Upper lobe of right lung (tissue), 1 donor: ENCODE measurements at regions not wholly inside any gene's neighbourhood (a gene's known extent, or its start where the extent isn't known, plus 50 kb on each side); places are given as distances from the start of the nearest gene placed in this dataset.

ENCODE experiments used
- ATAC-seq: fragments of 200-7000 bp; cut with Tn5 transposase; one replicate; pipeline ENCODE4 v1.9.1; 2020; ENCODE audit warnings: mild to moderate bottlenecking, moderate library complexity
- DNase-seq: peaks from one replicate; pipeline ENCODE4 v3.0.0-alpha.2; 2020
- H3K27ac ChIP-seq: fragments of 200-600 bp; one replicate; pipeline ENCODE4 v1.8.0; 2022
- H3K27me3 ChIP-seq: fragments of 200-600 bp; one replicate; pipeline ENCODE4 v1.8.0; 2022; ENCODE audit warnings: mild to moderate bottlenecking
- H3K36me3 ChIP-seq: fragments of 200-600 bp; one replicate; pipeline ENCODE4 v1.8.0; 2022
- H3K4me1 ChIP-seq: fragments of 200-600 bp; one replicate; pipeline ENCODE4 v1.8.0; 2022
- H3K4me3 ChIP-seq: fragments of 200-600 bp; one replicate; pipeline ENCODE4 v1.8.0; 2022; ENCODE audit warnings: mild to moderate bottlenecking
- H3K9me3 ChIP-seq: fragments of 200-600 bp; one replicate; pipeline ENCODE4 v1.8.0; 2022
- CTCF ChIP-seq: fragments of 200-600 bp; IDR thresholded peaks from one replicate; pipeline ENCODE4 v1.8.0; 2022; ENCODE audit warnings: antibody characterized with exemption
- intact Hi-C: fragments of 100-400 bp; cut with DNase I; formaldehyde crosslinking; loops from one replicate; pipeline ENCODE4 v1.11.0; 2022
- donor health status: DM: no; HTN: yes; CAD: no; lungs with severe emphysema.

DNA sequence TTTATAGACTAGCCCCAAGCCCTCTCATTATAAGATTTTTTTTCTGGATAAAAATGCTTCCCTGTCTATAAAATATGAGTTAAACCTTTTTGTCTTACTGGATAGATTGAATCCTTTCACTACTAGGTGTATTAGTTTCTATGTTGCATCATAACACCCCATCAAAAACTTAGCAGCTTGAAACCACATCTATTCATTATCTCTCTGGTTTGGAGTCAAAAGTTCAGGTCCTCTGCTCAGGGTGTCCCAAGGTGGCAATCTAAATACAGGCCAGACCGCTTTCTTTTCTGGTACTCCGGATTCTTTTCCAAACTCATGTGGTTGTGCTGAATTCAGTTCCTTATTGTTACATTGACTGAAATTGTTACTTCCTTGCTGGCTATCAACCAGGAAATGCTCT lies 515.5 kb downstream of the PDHA2 start:
- TF ChIP-seq CTCF = no peak
- ATAC-seq (no peak), DNase-seq (no peak)
- Histone ChIP-seq H3K27ac (no peak overlapping the region), H3K4me1 (no peaks in the 10 kb centered on the region), H3K4me3 (no peak overlapping the region), H3K9me3 (no peaks in the 10 kb centered on the region), H3K27me3 (no peaks in the 10 kb centered on the region), H3K36me3 (no peaks in the 10 kb centered on the region)
- intact Hi-C loops = no loop called here

DNA sequence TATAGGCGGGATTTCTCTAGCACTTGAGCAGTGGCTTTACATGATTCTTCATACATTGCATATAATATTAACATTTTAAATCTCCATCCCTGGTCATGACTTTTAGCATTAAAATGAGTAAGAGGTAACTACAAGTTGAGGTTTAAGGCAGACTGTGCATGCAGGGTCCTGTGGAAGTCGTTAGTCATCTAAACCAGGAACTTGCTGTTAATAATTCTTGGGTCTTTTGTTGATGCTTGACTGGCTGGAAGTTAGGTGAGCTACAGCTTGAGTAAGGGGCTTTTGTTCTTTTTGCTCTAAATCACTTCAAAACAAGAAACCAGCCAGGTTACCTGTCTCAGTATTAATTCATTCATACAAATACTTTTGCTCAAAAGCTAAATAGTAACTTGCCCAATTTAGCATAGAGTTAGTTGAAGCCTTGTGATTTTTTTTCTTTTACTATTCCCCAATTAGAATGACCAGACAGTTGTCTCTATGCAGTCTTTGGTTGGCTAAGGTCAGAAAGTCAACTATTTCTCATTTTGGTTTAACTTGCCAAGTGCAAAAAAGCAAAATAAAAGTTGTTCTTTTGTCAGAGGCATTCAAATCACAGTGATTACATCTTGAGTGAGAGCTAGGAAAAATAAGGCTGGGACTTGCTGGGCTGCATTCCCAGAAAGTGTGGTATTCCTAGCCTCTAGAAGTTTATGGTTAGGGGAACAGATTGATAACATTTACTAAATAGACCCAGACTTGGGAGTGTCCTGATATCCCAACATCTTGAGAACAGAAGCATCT lies 516.9 kb downstream of the PDHA2 start:
- no peak for TF ChIP-seq CTCF
- DNase-seq (no peak), ATAC-seq (no peak)
- Histone ChIP-seq H3K4me3 (no peak overlapping the region), H3K27me3 (no peaks in the 10 kb centered on the region), H3K27ac (no peak overlapping the region), H3K9me3 (no peaks in the 10 kb centered on the region), H3K36me3 (no peaks in the 10 kb centered on the region), H3K4me1 (no peaks in the 10 kb centered on the region)
- intact Hi-C loops = no loop called here

GRCh38 chr4:96366632-96367031 lies 526.7 kb downstream of the PDHA2 start:
- DNase-seq = no peak
- Histone ChIP-seq H3K4me3 (no peak overlapping the region), H3K4me1 (no peaks in the 10 kb centered on the region), H3K9me3 (no peaks in the 10 kb centered on the region), H3K36me3 (no peaks in the 10 kb centered on the region), H3K27ac (no peak overlapping the region), H3K27me3 (no peaks in the 10 kb centered on the region)
- intact Hi-C loops = no loop called here
- no peak for ATAC-seq
- TF ChIP-seq CTCF = no peak

- Histone ChIP-seq H3K36me3 (no peaks in the 10 kb centered on the region), H3K27ac (no peak overlapping the region), H3K27me3 (no peaks in the 10 kb centered on the region), H3K4me1 (no peaks in the 10 kb centered on the region), H3K9me3 (no peaks in the 10 kb centered on the region), H3K4me3 (no peak overlapping the region)
- ATAC-seq (no peak), DNase-seq (no peak)
- intact Hi-C loops = no loop called here
- TF ChIP-seq CTCF = no peak
Observed at GRCh38 chr4:96375367-96375766, 535.5 kb downstream of the PDHA2 start.

DNA sequence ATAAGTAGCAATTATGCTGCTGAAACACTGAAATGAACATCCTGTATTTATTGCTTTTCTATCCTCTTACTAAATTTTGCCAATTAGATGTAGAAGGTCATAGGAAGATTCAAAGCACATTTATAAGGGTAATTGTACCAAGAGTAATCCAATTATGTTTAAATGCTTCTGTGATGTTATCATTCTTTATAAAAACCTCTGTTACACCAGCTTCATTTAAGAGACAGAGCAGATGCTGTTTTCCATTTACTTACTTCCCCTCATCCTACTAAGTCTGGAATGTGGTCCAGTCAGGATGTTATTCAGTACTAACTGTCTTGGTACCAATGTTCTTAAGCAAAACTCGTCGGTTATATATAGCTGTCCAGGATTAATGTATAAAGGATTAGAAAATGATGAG lies 539.6 kb downstream of the PDHA2 start:
- Histone ChIP-seq H3K9me3 (no peaks in the 10 kb centered on the region), H3K27me3 (no peaks in the 10 kb centered on the region), H3K27ac (no peak overlapping the region), H3K4me1 (no peaks in the 10 kb centered on the region), H3K36me3 (no peaks in the 10 kb centered on the region), H3K4me3 (no peak overlapping the region)
- intact Hi-C loops = no loop called here
- DNase-seq = no peak
- TF ChIP-seq CTCF = no peak
- ATAC-seq = no peak

GRCh38 chr4:96380106-96380505 lies 540.2 kb downstream of the PDHA2 start:
- DNase-seq = no peak
- H3K36me3 ChIP-seq = no peaks in the 10 kb centered on the region
- intact Hi-C loops = no loop called here
- no peak for TF ChIP-seq CTCF
- H3K4me1 ChIP-seq = no peaks in the 10 kb centered on the region
- no peaks in the 10 kb centered on the region for H3K9me3 ChIP-seq
- no peak for ATAC-seq
- H3K4me3 ChIP-seq = no peak overlapping the region
- H3K27ac ChIP-seq = no peak overlapping the region
- no peaks in the 10 kb centered on the region for H3K27me3 ChIP-seq
